Caco-2 (cell line): ENCODE measurements at regions not wholly inside any gene's neighbourhood (a gene's known extent, or its start where the extent isn't known, plus 50 kb on each side); places are given as distances from the start of the nearest gene placed in this dataset.

Source experiments
- BruUV-seq: library from RNA; stranded (reverse); fragments of 400-500 nt; replicated peaks from 2 replicates; lab custom pipeline; 2021; lab: Mats Ljungman, UMichigan
- CTCF ChIA-PET: fragments of 300-600 bp; sonication (Branson Sonifier 250); formaldehyde crosslinking; loops from one replicate; lab custom pipeline; 2022; ENCODE audit warnings: antibody characterized with exemption; lab: Charles Lee
- POLR2A ChIA-PET: fragments of 300-600 bp; sonication (Branson Sonifier 250); formaldehyde crosslinking; loops from one replicate; lab custom pipeline; 2022; ENCODE audit warnings: antibody characterized with exemption; lab: Charles Lee
- DNase-seq, 2 experiments: peaks; one replicate each; pipeline versions ENCODE4 v3.0.0 to v3.0.0-alpha.2; 2020 to 2022
- H3K27me3 ChIP-seq: replicated peaks from 2 replicates; pipeline ENCODE4 v1.6.0; 2011; ENCODE audit warnings: low read length; ENCODE audit not compliant: control insufficient read depth, insufficient read depth
- H3K36me3 ChIP-seq: 2 replicates; pipeline ENCODE4 v1.5.1; 2011; ENCODE audit warnings: low read length; ENCODE audit not compliant: control insufficient read depth, insufficient read depth
- H3K4me1 ChIP-seq: fragments of 250-450 bp; sonication (Bioruptor Pico); 2 replicates; pipeline ENCODE4 v1.5.1; 2020; ENCODE audit warnings: mild to moderate bottlenecking
- H3K4me3 ChIP-seq: 2 replicates; pipeline ENCODE4 v1.5.1; 2011; ENCODE audit warnings: low read depth, mild to moderate bottlenecking, control low read depth, low read length
- H3K9me3 ChIP-seq: fragments of 250-450 bp; sonication (Bioruptor Pico); 2 replicates; pipeline ENCODE4 v1.5.1; 2020; ENCODE audit warnings: mild to moderate bottlenecking, moderate library complexity
- H3K27ac Mint-ChIP-seq: one replicate; pipeline ENCODE4 v1.8.0; 2022; ENCODE audit warnings: mixed read lengths; ENCODE audit not compliant: unreplicated experiment
- H3K27me3 Mint-ChIP-seq: one replicate; pipeline ENCODE4 v1.8.0; 2022; ENCODE audit warnings: mixed read lengths; ENCODE audit not compliant: insufficient read depth, unreplicated experiment
- H3K36me3 Mint-ChIP-seq: one replicate; pipeline ENCODE4 v1.8.0; 2022; ENCODE audit warnings: mild to moderate bottlenecking, mixed read lengths; ENCODE audit not compliant: insufficient read depth, unreplicated experiment
- H3K4me1 Mint-ChIP-seq: one replicate; pipeline ENCODE4 v1.8.0; 2022; ENCODE audit warnings: low read depth, mixed read lengths; ENCODE audit not compliant: unreplicated experiment
- H3K4me3 Mint-ChIP-seq: one replicate; pipeline ENCODE4 v1.8.0; 2022; ENCODE audit warnings: mild to moderate bottlenecking, moderate library complexity, mixed read lengths; ENCODE audit not compliant: unreplicated experiment
- H3K9me3 Mint-ChIP-seq: one replicate; pipeline ENCODE4 v1.8.0; 2022; ENCODE audit warnings: mixed read lengths; ENCODE audit not compliant: unreplicated experiment
- CTCF ChIP-seq, 2 experiments: fragments of 200-600 bp in 1 of 2; IDR thresholded peaks; 1 replicate in 1 of 2; 2 replicates in 1 of 2; pipeline versions ENCODE4 v1.5.1 to v1.8.0; 2011 to 2022; ENCODE audit warnings: antibody characterized with exemption in 1 of 2, control low read depth in 1 of 2, inconsistent platforms in 1 of 2, low read depth in 1 of 2, low read length in 1 of 2, mild to moderate bottlenecking in 1 of 2, moderate library complexity in 1 of 2; ENCODE audit not compliant: insufficient read depth in 1 of 2, severe bottlenecking in 1 of 2, unreplicated experiment in 1 of 2
- intact Hi-C: fragments of 100-400 bp; cut with micrococcal nuclease; formaldehyde crosslinking; loops from one replicate; pipeline ENCODE4 v1.10.0; 2022; ENCODE audit not compliant: unreplicated experiment

GRCh38 chr11:127225619-127226018, 225.0 kb upstream of the KIRREL3 start:
- peaks cover 4% of the 10 kb centered on the region for H3K27me3 Mint-ChIP-seq
- H3K36me3 Mint-ChIP-seq: no peaks in the 10 kb centered on the region
- no peaks in the 10 kb centered on the region for H3K9me3 Mint-ChIP-seq
- no peak for DNase-seq
- Histone ChIP-seq H3K27me3 (no peaks in the 10 kb centered on the region), H3K36me3 (no peaks in the 10 kb centered on the region), H3K4me1 (no peaks in the 10 kb centered on the region; the same call in 1 of the 2 replicates), H3K9me3 (no peaks in the 10 kb centered on the region), H3K4me3 (no peak overlapping the region)
- intact Hi-C loops: no loop called here
- ChIA-PET POLR2A (no interaction called here), CTCF (no interaction called here)
- no peak overlapping the region for H3K27ac Mint-ChIP-seq
- TF ChIP-seq CTCF (IDR thresholded peaks at IDR 0.05; ENCODE audit: insufficient read depth in 1 of 2, low read depth in 1 of 2, low read length in 1 of 2, severe bottlenecking in 1 of 2, unreplicated experiment in 1 of 2): no peak
- no peaks in the 10 kb centered on the region for H3K4me1 Mint-ChIP-seq
- no peak overlapping the region for H3K4me3 Mint-ChIP-seq
- no TSS peak for BruUV-seq

GRCh38 chr11:127224276-127224675, 223.7 kb upstream of the KIRREL3 start:
- DNase-seq: no peak
- H3K36me3 ChIP-seq: no peaks in the 10 kb centered on the region

GRCh38 chr11:127223633-127224032, 223.1 kb upstream of the KIRREL3 start:
- no peaks in the 10 kb centered on the region for H3K27me3 ChIP-seq
- POLR2A ChIA-PET: no interaction called here
- Mint-ChIP-seq H3K27ac (no peak overlapping the region), H3K9me3 (no peaks in the 10 kb centered on the region), H3K4me1 (no peaks in the 10 kb centered on the region), H3K4me3 (no peak overlapping the region), H3K36me3 (no peaks in the 10 kb centered on the region), H3K27me3 (peaks cover 4% of the 10 kb centered on the region)
- BruUV-seq: no TSS peak
- no peaks in the 10 kb centered on the region for H3K36me3 ChIP-seq
- no peaks in the 10 kb centered on the region; the same call in 1 of the 2 replicates for H3K4me1 ChIP-seq
- intact Hi-C loops: no loop called here
- no peaks in the 10 kb centered on the region for H3K9me3 ChIP-seq
- CTCF ChIA-PET: no interaction called here
- no peak for DNase-seq
- TF ChIP-seq CTCF (IDR thresholded peaks at IDR 0.05; ENCODE audit: insufficient read depth in 1 of 2, low read depth in 1 of 2, low read length in 1 of 2, severe bottlenecking in 1 of 2, unreplicated experiment in 1 of 2): no peak
- H3K4me3 ChIP-seq: no peak overlapping the region

More at GRCh38 chr11:127224276-127224675, 223.7 kb upstream of the KIRREL3 start:
- H3K4me3 ChIP-seq: no peak overlapping the region
- no peak for TF ChIP-seq CTCF (IDR thresholded peaks at IDR 0.05; ENCODE audit: insufficient read depth in 1 of 2, low read depth in 1 of 2, low read length in 1 of 2, severe bottlenecking in 1 of 2, unreplicated experiment in 1 of 2)
- ChIA-PET CTCF (no interaction called here), POLR2A (no interaction called here)
- Mint-ChIP-seq H3K36me3 (no peaks in the 10 kb centered on the region), H3K4me3 (no peak overlapping the region), H3K9me3 (no peaks in the 10 kb centered on the region), H3K27ac (no peak overlapping the region), H3K27me3 (peaks cover 4% of the 10 kb centered on the region), H3K4me1 (no peaks in the 10 kb centered on the region)
- no peaks in the 10 kb centered on the region; the same call in 1 of the 2 replicates for H3K4me1 ChIP-seq
- intact Hi-C loops: no loop called here
- no peaks in the 10 kb centered on the region for H3K9me3 ChIP-seq
- no TSS peak for BruUV-seq
- H3K27me3 ChIP-seq: no peaks in the 10 kb centered on the region
